SK-N-MC (cell line): ENCODE measurements at regions not wholly inside any gene's neighbourhood (a gene's known extent, or its start where the extent isn't known, plus 50 kb on each side); places are given as distances from the start of the nearest gene placed in this dataset.

Source experiments
- EZH2 ChIP-seq: fragments of 200-600 bp; sonication (generic); IDR thresholded peaks from one replicate; pipeline ENCODE4 v1.6.1; 2017; ENCODE audit warnings: antibody characterized with exemption
- FOXP2 ChIP-seq: optimal IDR thresholded peaks from 2 replicates; pipeline ENCODE3; 2011; ENCODE audit warnings: mild to moderate bottlenecking, moderate library complexity; ENCODE audit not compliant: insufficient read depth; ENCODE audit errors: extremely low read length, control extremely low read depth
- POLR2AphosphoS5 ChIP-seq: IDR thresholded peaks from 2 replicates; pipeline ENCODE4 v1.6.1; 2012; ENCODE audit warnings: mild to moderate bottlenecking, low read depth, low read length, borderline replicate concordance

DNA sequence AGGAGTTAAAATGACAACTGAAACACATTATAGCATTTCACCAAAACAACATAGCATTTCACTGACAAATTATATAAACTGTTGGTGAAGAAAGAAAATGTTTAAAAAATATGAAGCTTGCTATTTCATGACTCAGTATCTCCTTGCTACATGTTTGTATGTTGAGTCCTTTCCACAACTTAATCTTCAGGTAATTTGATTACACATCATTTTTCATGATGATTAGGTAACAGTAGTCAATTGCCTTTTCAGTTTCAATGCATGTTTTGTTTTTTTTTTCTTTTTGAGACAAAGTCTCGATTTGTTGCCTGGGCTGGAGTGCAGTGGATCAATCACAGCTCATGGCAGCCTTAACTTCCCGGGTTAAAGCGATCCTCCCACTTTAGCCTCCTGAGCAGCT is 177.8 kb upstream of the PMFBP1 start:
- TF ChIP-seq EZH2 (no peak), POLR2AphosphoS5 (no peak), FOXP2 (no peak)
